Hepatocyte (in vitro differentiated cells): ENCODE measurements at regions not wholly inside any gene's neighbourhood (a gene's known extent, or its start where the extent isn't known, plus 50 kb on each side); places are given as distances from the start of the nearest gene placed in this dataset.

Source experiments
- CTCF ChIP-seq: fragments of 200-600 bp; sonication (generic); IDR thresholded peaks from 2 replicates; pipeline ENCODE4 v1.5.1; 2016; ENCODE audit warnings: antibody characterized with exemption, mild to moderate bottlenecking; ENCODE audit not compliant: poor library complexity
- EZH2 ChIP-seq: fragments of 200-600 bp; sonication (generic); IDR thresholded peaks from 2 replicates; pipeline ENCODE4 v1.6.1; 2016; ENCODE audit warnings: antibody characterized with exemption, mild to moderate bottlenecking, borderline replicate concordance
- EZH2phosphoT487 ChIP-seq: fragments of 200-600 bp; sonication (generic); IDR thresholded peaks from one replicate; pipeline ENCODE4 v1.6.1; 2018; ENCODE audit warnings: antibody characterized with exemption, mild to moderate bottlenecking, low read depth, moderate library complexity; ENCODE audit not compliant: unreplicated experiment, severe bottlenecking

DNA sequence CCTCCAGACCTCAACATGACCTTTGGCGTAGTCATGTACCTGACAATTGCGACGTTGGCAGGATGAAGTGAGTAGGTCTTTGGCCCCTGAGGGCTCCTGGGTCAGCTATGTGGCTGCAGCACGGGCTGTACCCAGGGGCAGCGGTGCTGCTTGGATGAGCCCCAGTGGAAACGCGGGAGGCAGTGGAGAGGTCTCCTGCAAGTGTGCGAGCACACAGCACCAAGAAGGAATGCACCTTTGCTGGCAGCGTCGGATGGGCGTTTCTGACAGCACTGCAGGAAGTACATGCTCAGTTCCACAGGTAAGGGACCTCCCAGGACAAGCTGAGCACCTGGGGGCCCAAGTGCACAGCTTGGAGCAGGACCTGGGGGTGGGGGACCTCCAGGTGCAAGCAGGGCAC is 67.4 kb upstream of the UNC13C start:
- TF ChIP-seq CTCF (no peak), EZH2 (no peak), EZH2phosphoT487 (no peak)
